ENCODE measurements at regions not wholly inside any gene's neighbourhood (a gene's known extent, or its start where the extent isn't known, plus 50 kb on each side); places are given as distances from the start of the nearest gene placed in this dataset.

DNA sequence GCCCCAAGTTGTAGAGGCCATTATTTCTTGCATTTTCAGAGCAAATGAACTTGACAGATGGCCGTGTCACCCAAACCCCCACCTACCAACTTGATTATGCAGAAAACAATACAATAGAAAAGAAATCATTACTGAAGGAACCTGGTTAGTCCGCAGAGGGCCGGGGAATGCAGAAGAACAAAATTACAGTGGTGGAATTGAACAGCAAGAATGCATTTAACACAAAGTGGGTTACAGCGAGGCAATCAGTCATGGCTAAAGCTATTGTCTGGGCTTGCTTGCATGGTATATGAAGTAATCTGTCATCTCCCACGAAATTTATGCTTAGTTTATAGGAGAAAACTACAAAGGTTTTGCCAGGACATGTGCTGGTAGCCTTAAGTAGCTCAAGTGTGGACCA is 238.3 kb upstream of the IRX1 start:
- Histone ChIP-seq H4K20me1 (replicated peaks; ENCODE audit: control insufficient read depth, insufficient read depth, low read length) (no peaks in the 10 kb centered on the region), H3K4me3 (no peak overlapping the region), H3K27ac (ENCODE audit: extremely low read depth, low read depth, low read length) (no peak overlapping the region), H3K4me1 (replicated peaks in 1 of 2; ENCODE audit: control insufficient read depth in 2 of 2, insufficient read depth in 2 of 2, low read length in 2 of 2) (no peaks in the 10 kb centered on the region), H3K79me2 (ENCODE audit: control insufficient read depth, insufficient read depth, low read length) (no peaks in the 10 kb centered on the region), H3K9me1 (ENCODE audit: control insufficient read depth, insufficient read depth, low read length) (no peaks in the 10 kb centered on the region), H3K4me2 (ENCODE audit: insufficient read depth, low read length) (no peak overlapping the region), H3K27me3 (ENCODE audit: control insufficient read depth in 2 of 2, insufficient read depth in 2 of 2, low read length in 2 of 2) (no peaks in the 10 kb centered on the region), H3K36me3 (ENCODE audit: control insufficient read depth, insufficient read depth, low read length) (no peaks in the 10 kb centered on the region), H3K9me3 (replicated peaks; ENCODE audit: control insufficient read depth, insufficient read depth, low read depth, low read length) (no peaks in the 10 kb centered on the region), H3K9ac (ENCODE audit: insufficient read depth in 1 of 2, low read depth in 2 of 2, low read length in 2 of 2) (no peak overlapping the region), H2AFZ (ENCODE audit: low read depth, low read length) (no peak overlapping the region)
- WGBS (ENCODE audit: insufficient coverage, low coverage, missing lambda C conversion rate): 0% methylated on average over 5 of the region's 5 CpGs
- in situ Hi-C loops (cut with MboI) (no loop called here), intact Hi-C loops (cut with micrococcal nuclease) (no loop called here)
- ChIA-PET POLR2A (no interaction called here), CTCF (ENCODE audit: low intra/inter-chr PET ratio) (no interaction called here)
- DNase-seq (ENCODE audit: extremely low read depth in 1 of 4, low spot score in 3 of 4): no peak
- TF ChIP-seq, protein P1, sequence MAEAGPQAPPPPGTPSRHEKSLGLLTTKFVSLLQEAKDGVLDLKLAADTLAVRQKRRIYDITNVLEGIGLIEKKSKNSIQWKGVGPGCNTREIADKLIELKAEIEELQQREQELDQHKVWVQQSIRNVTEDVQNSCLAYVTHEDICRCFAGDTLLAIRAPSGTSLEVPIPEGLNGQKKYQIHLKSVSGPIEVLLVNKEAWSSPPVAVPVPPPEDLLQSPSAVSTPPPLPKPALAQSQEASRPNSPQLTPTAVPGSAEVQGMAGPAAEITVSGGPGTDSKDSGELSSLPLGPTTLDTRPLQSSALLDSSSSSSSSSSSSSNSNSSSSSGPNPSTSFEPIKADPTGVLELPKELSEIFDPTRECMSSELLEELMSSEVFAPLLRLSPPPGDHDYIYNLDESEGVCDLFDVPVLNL (CRISPR knock-in tag; IDR thresholded peaks at IDR 0.05; ENCODE audit: low read depth): no peak
- no peak for TF ChIP-seq ARID2 (IDR thresholded peaks at IDR 0.05)
- no peak for TF ChIP-seq GATAD2A (IDR thresholded peaks at IDR 0.05)
- TF ChIP-seq ZNF57 (CRISPR knock-in tag; IDR thresholded peaks at IDR 0.05): no peak
- TF ChIP-seq, protein P2, sequence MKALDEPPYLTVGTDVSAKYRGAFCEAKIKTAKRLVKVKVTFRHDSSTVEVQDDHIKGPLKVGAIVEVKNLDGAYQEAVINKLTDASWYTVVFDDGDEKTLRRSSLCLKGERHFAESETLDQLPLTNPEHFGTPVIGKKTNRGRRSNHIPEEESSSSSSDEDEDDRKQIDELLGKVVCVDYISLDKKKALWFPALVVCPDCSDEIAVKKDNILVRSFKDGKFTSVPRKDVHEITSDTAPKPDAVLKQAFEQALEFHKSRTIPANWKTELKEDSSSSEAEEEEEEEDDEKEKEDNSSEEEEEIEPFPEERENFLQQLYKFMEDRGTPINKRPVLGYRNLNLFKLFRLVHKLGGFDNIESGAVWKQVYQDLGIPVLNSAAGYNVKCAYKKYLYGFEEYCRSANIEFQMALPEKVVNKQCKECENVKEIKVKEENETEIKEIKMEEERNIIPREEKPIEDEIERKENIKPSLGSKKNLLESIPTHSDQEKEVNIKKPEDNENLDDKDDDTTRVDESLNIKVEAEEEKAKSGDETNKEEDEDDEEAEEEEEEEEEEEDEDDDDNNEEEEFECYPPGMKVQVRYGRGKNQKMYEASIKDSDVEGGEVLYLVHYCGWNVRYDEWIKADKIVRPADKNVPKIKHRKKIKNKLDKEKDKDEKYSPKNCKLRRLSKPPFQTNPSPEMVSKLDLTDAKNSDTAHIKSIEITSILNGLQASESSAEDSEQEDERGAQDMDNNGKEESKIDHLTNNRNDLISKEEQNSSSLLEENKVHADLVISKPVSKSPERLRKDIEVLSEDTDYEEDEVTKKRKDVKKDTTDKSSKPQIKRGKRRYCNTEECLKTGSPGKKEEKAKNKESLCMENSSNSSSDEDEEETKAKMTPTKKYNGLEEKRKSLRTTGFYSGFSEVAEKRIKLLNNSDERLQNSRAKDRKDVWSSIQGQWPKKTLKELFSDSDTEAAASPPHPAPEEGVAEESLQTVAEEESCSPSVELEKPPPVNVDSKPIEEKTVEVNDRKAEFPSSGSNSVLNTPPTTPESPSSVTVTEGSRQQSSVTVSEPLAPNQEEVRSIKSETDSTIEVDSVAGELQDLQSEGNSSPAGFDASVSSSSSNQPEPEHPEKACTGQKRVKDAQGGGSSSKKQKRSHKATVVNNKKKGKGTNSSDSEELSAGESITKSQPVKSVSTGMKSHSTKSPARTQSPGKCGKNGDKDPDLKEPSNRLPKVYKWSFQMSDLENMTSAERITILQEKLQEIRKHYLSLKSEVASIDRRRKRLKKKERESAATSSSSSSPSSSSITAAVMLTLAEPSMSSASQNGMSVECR (CRISPR knock-in tag; IDR thresholded peaks at IDR 0.05): no peak
- TF ChIP-seq TAF1 (IDR thresholded peaks at IDR 0.05; ENCODE audit: control insufficient read depth, extremely low read depth, insufficient read depth, low read length, severe bottlenecking): no peak
- TF ChIP-seq, protein P3, sequence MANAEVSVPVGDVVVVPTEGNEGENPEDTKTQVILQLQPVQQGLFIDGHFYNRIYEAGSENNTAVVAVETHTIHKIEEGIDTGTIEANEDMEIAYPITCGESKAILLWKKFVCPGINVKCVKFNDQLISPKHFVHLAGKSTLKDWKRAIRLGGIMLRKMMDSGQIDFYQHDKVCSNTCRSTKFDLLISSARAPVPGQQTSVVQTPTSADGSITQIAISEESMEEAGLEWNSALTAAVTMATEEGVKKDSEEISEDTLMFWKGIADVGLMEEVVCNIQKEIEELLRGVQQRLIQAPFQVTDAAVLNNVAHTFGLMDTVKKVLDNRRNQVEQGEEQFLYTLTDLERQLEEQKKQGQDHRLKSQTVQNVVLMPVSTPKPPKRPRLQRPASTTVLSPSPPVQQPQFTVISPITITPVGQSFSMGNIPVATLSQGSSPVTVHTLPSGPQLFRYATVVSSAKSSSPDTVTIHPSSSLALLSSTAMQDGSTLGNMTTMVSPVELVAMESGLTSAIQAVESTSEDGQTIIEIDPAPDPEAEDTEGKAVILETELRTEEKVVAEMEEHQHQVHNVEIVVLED (CRISPR knock-in tag; IDR thresholded peaks at IDR 0.05): no peak
- TF ChIP-seq ZNF282 (CRISPR knock-in tag; IDR thresholded peaks at IDR 0.05): no peak
- no peak for TF ChIP-seq L3MBTL2 (IDR thresholded peaks at IDR 0.05)
- TF ChIP-seq NCOA4 (IDR thresholded peaks at IDR 0.05; ENCODE audit: partially characterized antibody): no peak
- TF ChIP-seq ZNF140 (CRISPR knock-in tag; IDR thresholded peaks at IDR 0.05): no peak
- no peak for TF ChIP-seq TGIF2 (CRISPR knock-in tag; IDR thresholded peaks at IDR 0.05)
- TF ChIP-seq GABPB2 (CRISPR knock-in tag; conservative IDR thresholded peaks at IDR 0.05): no peak
- TF ChIP-seq, protein P4, sequence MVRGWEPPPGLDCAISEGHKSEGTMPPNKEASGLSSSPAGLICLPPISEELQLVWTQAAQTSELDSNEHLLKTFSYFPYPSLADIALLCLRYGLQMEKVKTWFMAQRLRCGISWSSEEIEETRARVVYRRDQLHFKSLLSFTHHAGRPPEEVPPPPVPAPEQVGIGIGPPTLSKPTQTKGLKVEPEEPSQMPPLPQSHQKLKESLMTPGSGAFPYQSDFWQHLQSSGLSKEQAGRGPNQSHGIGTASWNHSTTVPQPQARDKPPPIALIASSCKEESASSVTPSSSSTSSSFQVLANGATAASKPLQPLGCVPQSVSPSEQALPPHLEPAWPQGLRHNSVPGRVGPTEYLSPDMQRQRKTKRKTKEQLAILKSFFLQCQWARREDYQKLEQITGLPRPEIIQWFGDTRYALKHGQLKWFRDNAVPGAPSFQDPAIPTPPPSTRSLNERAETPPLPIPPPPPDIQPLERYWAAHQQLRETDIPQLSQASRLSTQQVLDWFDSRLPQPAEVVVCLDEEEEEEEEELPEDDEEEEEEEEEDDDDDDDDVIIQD (CRISPR knock-in tag; IDR thresholded peaks at IDR 0.05): no peak
- no peak for TF ChIP-seq IRF2 (CRISPR knock-in tag; IDR thresholded peaks at IDR 0.05)
- FAIRE-seq: no peak
- no TSS peak for BruUV-seq (replicated peaks)
- no peak for ATAC-seq
